ENCODE measurements at regions not wholly inside any gene's neighbourhood (a gene's known extent, or its start where the extent isn't known, plus 50 kb on each side); places are given as distances from the start of the nearest gene placed in this dataset.

GRCh38 chr6:15921243-15921642 is 207.6 kb upstream of the MYLIP start:
- Histone ChIP-seq H3K27me3 (no peaks in the 10 kb centered on the region), H3K4me1 (ENCODE audit: insufficient read depth) (no peaks in the 10 kb centered on the region), H3K9me3 (no peaks in the 10 kb centered on the region), H3K36me3 (no peaks in the 10 kb centered on the region), H3K27ac (no peak overlapping the region), H3K4me3 (no peak overlapping the region)
- intact Hi-C loops (cut with DNase I): no loop called here
- 81 to 98% (median 89%) methylated on average over 2 of the region's 2 CpGs for WGBS, 3 donors
- TF ChIP-seq EP300 (IDR thresholded peaks at IDR 0.05): no peak
- TF ChIP-seq, protein P1, sequence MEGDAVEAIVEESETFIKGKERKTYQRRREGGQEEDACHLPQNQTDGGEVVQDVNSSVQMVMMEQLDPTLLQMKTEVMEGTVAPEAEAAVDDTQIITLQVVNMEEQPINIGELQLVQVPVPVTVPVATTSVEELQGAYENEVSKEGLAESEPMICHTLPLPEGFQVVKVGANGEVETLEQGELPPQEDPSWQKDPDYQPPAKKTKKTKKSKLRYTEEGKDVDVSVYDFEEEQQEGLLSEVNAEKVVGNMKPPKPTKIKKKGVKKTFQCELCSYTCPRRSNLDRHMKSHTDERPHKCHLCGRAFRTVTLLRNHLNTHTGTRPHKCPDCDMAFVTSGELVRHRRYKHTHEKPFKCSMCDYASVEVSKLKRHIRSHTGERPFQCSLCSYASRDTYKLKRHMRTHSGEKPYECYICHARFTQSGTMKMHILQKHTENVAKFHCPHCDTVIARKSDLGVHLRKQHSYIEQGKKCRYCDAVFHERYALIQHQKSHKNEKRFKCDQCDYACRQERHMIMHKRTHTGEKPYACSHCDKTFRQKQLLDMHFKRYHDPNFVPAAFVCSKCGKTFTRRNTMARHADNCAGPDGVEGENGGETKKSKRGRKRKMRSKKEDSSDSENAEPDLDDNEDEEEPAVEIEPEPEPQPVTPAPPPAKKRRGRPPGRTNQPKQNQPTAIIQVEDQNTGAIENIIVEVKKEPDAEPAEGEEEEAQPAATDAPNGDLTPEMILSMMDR (IDR thresholded peaks at IDR 0.05): no peak
- TF ChIP-seq POLR2A (IDR thresholded peaks at IDR 0.05): no peak
- DNase-seq: no peak

- TF ChIP-seq EP300 (IDR thresholded peaks at IDR 0.05) (no peak), POLR2A (IDR thresholded peaks at IDR 0.05) (no peak)
- TF ChIP-seq, protein P1 (IDR thresholded peaks at IDR 0.05): no peak
Observed at GRCh38 chr6:15916581-15916980, 212.3 kb upstream of the MYLIP start.

DNA sequence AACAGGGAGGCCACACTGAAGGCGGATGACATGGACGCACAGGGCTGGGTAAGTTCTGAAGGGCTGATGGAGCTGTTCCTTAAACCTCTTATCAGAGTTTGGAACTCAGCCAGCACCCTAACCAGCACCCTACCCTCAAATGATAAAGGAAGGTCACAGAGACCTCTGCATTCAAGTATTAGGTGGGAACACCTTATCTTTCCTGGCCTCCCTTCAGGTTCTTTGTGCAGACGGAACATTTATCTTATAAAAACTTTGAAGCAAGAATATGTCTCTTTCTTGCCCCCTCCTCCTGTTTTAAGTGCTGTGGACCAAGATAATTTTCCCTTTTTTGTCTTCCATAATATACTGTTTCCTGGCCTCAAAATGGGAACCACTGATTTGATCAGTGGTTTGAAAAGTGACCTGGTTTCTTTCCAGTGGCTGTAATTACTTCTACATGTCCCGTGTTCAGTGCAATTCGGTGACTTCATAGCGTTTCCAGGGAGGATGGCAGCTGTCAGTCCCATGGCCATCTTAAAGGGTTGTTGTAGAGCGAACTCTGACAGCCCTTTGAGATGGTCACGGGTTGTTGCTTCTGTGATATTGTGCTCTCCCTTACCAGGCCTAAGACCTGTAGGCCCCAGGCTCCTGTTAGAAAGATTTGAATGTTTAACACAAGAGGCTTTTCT is 213.2 kb upstream of the MYLIP start:
- no peak for TF ChIP-seq POLR2A (IDR thresholded peaks at IDR 0.05)
- TF ChIP-seq EP300 (IDR thresholded peaks at IDR 0.05): no peak
- TF ChIP-seq, protein P1 (IDR thresholded peaks at IDR 0.05): no peak
- no peak overlapping the region for H3K4me3 ChIP-seq
- no peaks in the 10 kb centered on the region for H3K9me3 ChIP-seq
- DNase-seq: no peak
- WGBS, 3 donors: 74 to 82% (median 81%) methylated on average over 8 of the region's 8 CpGs
- H3K27ac ChIP-seq: no peak overlapping the region
- no peaks in the 10 kb centered on the region for H3K4me1 ChIP-seq (ENCODE audit: insufficient read depth)
- intact Hi-C loops (cut with DNase I): no loop called here
- H3K36me3 ChIP-seq: no peaks in the 10 kb centered on the region
- no peaks in the 10 kb centered on the region for H3K27me3 ChIP-seq

More at GRCh38 chr6:15916581-15916980, 212.3 kb upstream of the MYLIP start:
- no peak for DNase-seq
- intact Hi-C loops (cut with DNase I): no loop called here
- no peak overlapping the region for H3K4me3 ChIP-seq
- no peak overlapping the region for H3K27ac ChIP-seq
- no peaks in the 10 kb centered on the region for H3K4me1 ChIP-seq (ENCODE audit: insufficient read depth)
- no peaks in the 10 kb centered on the region for H3K36me3 ChIP-seq
- H3K9me3 ChIP-seq: no peaks in the 10 kb centered on the region
- H3K27me3 ChIP-seq: no peaks in the 10 kb centered on the region
- WGBS, 3 donors: 89 to 94% (median 93%) methylated on average over 3 of the region's 3 CpGs

DNA sequence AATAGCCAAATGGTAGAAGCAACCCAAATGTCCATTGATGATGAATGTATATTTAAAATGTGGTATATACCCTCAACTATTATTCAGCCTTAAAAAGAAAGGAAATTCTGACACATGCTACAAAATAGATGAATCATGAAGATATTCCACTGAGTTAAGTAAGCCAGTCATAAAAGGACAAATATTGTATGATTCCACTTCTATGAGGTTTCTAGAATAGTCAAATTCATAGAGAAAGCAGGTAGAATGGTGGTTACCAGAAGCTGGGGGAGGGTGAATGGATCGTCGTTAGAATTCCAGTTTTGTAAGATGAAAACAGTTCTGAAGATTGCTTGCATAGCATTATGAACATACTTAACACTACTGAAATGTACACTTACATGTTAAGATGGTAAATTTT is 214.3 kb upstream of the MYLIP start:
- H3K9me3 ChIP-seq: no peaks in the 10 kb centered on the region
- TF ChIP-seq EP300 (IDR thresholded peaks at IDR 0.05): no peak
- TF ChIP-seq, protein P1 (IDR thresholded peaks at IDR 0.05): no peak
- TF ChIP-seq POLR2A (IDR thresholded peaks at IDR 0.05): no peak
- H3K36me3 ChIP-seq: no peaks in the 10 kb centered on the region
- no peaks in the 10 kb centered on the region for H3K27me3 ChIP-seq
- no peak for DNase-seq
- 65 to 80% (median 76%) methylated on average over 2 of the region's 2 CpGs for WGBS, 3 donors
- no peak overlapping the region for H3K4me3 ChIP-seq
- no peak overlapping the region for H3K27ac ChIP-seq
- intact Hi-C loops (cut with DNase I): no loop called here
- H3K4me1 ChIP-seq (ENCODE audit: insufficient read depth): no peaks in the 10 kb centered on the region

All from ovary (tissue), 7 donors.